MM.1S (cell line): ENCODE measurements at regions not wholly inside any gene's neighbourhood (a gene's known extent, or its start where the extent isn't known, plus 50 kb on each side); places are given as distances from the start of the nearest gene placed in this dataset.

Experiments
- DNase-seq: peaks from one replicate; pipeline ENCODE4 v3.0.0-alpha.2; 2015
- H2AFZ ChIP-seq: fragments of 300-600 bp; sonication (generic); 2 replicates; pipeline ENCODE4 v1.6.0; 2016; ENCODE audit warnings: antibody characterized with exemption, low read length
- H3F3A ChIP-seq: fragments of 300-600 bp; sonication (generic); 2 replicates; pipeline ENCODE4 v1.6.1; 2016; ENCODE audit warnings: mild to moderate bottlenecking, antibody characterized with exemption, low read length, moderate library complexity, mixed read lengths; ENCODE audit not compliant: insufficient read depth
- H3K27ac ChIP-seq: fragments of 300-600 bp; sonication (generic); 2 replicates; pipeline ENCODE4 v1.5.1; 2016; ENCODE audit warnings: mild to moderate bottlenecking, low read length
- H3K27me3 ChIP-seq: fragments of 300-600 bp; sonication (generic); replicated peaks from 2 replicates; pipeline ENCODE4 v1.6.0; 2016; ENCODE audit warnings: low read length; ENCODE audit not compliant: insufficient read depth
- H3K36me3 ChIP-seq: fragments of 300-600 bp; sonication (generic); replicated peaks from 2 replicates; pipeline ENCODE4 v1.6.1; 2016; ENCODE audit warnings: mild to moderate bottlenecking, low read length, mixed read lengths; ENCODE audit not compliant: insufficient read depth
- H3K4me1 ChIP-seq: fragments of 300-600 bp; sonication (generic); 2 replicates; pipeline ENCODE4 v1.6.1; 2016; ENCODE audit warnings: low read length, mixed read lengths
- H3K4me2 ChIP-seq: fragments of 300-600 bp; sonication (generic); 2 replicates; pipeline ENCODE4 v1.6.0; 2016; ENCODE audit warnings: low read depth, low read length
- H3K4me3 ChIP-seq: fragments of 300-600 bp; sonication (generic); 2 replicates; pipeline ENCODE4 v1.5.1; 2016; ENCODE audit warnings: low read length, mixed read lengths
- H3K79me2 ChIP-seq: fragments of 300-600 bp; sonication (generic); 2 replicates; pipeline ENCODE4 v1.6.1; 2016; ENCODE audit warnings: mixed run types, low read length, mixed read lengths
- H3K9ac ChIP-seq: fragments of 300-600 bp; sonication (generic); 2 replicates; pipeline ENCODE4 v1.6.1; 2016; ENCODE audit warnings: low read length, mixed read lengths
- H3K9me2 ChIP-seq: fragments of 300-600 bp; sonication (generic); replicated peaks from 2 replicates; pipeline ENCODE4 v1.6.1; 2016; ENCODE audit warnings: mild to moderate bottlenecking, low read length, mixed read lengths; ENCODE audit not compliant: insufficient read depth
- H3K9me3 ChIP-seq: fragments of 300-600 bp; sonication (generic); replicated peaks from 2 replicates; pipeline ENCODE4 v1.6.1; 2016; ENCODE audit warnings: mild to moderate bottlenecking, low read length, mixed read lengths; ENCODE audit not compliant: insufficient read depth
- H4K20me1 ChIP-seq: fragments of 300-600 bp; sonication (generic); 2 replicates; pipeline ENCODE4 v1.6.1; 2016; ENCODE audit warnings: mild to moderate bottlenecking, low read length, moderate library complexity, mixed read lengths; ENCODE audit not compliant: insufficient read depth
- EZH2 ChIP-seq: fragments of 300-600 bp; sonication (generic); optimal IDR thresholded peaks from 2 replicates; pipeline ENCODE3; 2017; ENCODE audit warnings: low read depth, mild to moderate bottlenecking, antibody characterized with exemption, low read length, mixed read lengths
- EZH2phosphoT487 ChIP-seq: fragments of 300-600 bp; sonication (generic); IDR thresholded peaks from 2 replicates; pipeline ENCODE4 v1.6.1; 2018; ENCODE audit warnings: antibody characterized with exemption, low read length
- TF ChIP-seq, protein P1 (sequence below): fragments of 300-600 bp; sonication (generic); IDR thresholded peaks from 2 replicates; pipeline ENCODE4 v1.5.1; 2016; ENCODE audit warnings: antibody characterized with exemption, low read length, mixed read lengths

DNA sequence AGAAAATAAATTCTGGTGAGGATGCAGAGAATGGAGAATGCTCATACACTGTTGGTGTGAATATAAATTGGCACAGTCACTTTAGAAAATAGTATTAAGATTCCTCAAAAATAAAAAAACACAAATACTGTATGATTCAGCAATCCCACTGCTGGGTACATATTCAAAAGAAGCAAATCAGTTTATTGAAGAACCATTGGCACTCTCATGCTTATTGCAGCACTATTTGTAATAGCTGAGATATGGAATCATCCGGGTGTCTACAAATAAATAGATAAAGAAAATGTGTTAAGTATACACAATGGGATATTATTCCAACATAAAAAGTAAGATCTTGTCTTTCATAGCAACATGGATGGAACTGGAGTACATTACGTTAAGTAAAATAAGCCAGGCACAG, 579.4 kb upstream of the SEL1L start:
- H3K27me3 ChIP-seq, result no peaks in the 10 kb centered on the region
- no peak for DNase-seq
- H3K4me1 ChIP-seq, result no peaks in the 10 kb centered on the region
- no peaks in the 10 kb centered on the region for H4K20me1 ChIP-seq
- H3K9me2 ChIP-seq, result no peaks in the 10 kb centered on the region
- no peaks in the 10 kb centered on the region for H3K36me3 ChIP-seq
- TF ChIP-seq, protein P1, sequence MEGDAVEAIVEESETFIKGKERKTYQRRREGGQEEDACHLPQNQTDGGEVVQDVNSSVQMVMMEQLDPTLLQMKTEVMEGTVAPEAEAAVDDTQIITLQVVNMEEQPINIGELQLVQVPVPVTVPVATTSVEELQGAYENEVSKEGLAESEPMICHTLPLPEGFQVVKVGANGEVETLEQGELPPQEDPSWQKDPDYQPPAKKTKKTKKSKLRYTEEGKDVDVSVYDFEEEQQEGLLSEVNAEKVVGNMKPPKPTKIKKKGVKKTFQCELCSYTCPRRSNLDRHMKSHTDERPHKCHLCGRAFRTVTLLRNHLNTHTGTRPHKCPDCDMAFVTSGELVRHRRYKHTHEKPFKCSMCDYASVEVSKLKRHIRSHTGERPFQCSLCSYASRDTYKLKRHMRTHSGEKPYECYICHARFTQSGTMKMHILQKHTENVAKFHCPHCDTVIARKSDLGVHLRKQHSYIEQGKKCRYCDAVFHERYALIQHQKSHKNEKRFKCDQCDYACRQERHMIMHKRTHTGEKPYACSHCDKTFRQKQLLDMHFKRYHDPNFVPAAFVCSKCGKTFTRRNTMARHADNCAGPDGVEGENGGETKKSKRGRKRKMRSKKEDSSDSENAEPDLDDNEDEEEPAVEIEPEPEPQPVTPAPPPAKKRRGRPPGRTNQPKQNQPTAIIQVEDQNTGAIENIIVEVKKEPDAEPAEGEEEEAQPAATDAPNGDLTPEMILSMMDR, result no peak
- TF ChIP-seq EZH2, result no peak
- no peak for TF ChIP-seq EZH2phosphoT487
- H3K27ac ChIP-seq, result no peak overlapping the region
- H3F3A ChIP-seq, result no peaks in the 10 kb centered on the region
- H3K79me2 ChIP-seq, result no peaks in the 10 kb centered on the region
- H3K4me2 ChIP-seq, result no peak overlapping the region
- no peak overlapping the region for H3K9ac ChIP-seq
- H3K4me3 ChIP-seq, result no peak overlapping the region
- H3K9me3 ChIP-seq, result no peaks in the 10 kb centered on the region
- H2AFZ ChIP-seq, result no peak overlapping the region

DNA sequence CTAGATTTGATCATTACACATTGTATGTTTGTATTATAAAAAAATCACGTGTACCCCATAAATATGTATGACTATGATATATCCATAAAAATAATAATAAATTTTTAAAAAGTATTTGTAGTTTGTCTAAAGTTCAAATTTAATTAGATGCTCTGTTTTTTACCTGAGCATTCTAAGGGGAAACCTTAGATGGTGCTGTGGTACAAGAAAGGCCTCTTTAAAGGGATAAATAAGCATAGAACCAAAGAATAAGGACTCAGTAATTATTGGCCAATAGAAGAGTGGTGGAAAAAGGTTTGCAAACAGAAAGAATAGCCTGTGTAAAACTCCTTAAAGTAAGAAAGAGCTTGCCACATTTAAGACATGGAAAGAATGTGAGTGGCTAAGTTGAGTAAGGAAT, 580.1 kb upstream of the SEL1L start:
- no peak overlapping the region for H2AFZ ChIP-seq
- no peaks in the 10 kb centered on the region for H3K36me3 ChIP-seq
- no peak for DNase-seq
- H3K9ac ChIP-seq, result no peak overlapping the region
- no peaks in the 10 kb centered on the region for H3K79me2 ChIP-seq
- H3K27me3 ChIP-seq, result no peaks in the 10 kb centered on the region
- H3K4me3 ChIP-seq, result no peak overlapping the region
- H4K20me1 ChIP-seq, result no peaks in the 10 kb centered on the region
- no peak for TF ChIP-seq EZH2
- no peak for TF ChIP-seq EZH2phosphoT487
- TF ChIP-seq, protein P1, result no peak
- H3F3A ChIP-seq, result no peaks in the 10 kb centered on the region
- no peaks in the 10 kb centered on the region for H3K4me1 ChIP-seq
- H3K9me3 ChIP-seq, result no peaks in the 10 kb centered on the region
- no peak overlapping the region for H3K4me2 ChIP-seq
- no peak overlapping the region for H3K27ac ChIP-seq
- no peaks in the 10 kb centered on the region for H3K9me2 ChIP-seq

DNA sequence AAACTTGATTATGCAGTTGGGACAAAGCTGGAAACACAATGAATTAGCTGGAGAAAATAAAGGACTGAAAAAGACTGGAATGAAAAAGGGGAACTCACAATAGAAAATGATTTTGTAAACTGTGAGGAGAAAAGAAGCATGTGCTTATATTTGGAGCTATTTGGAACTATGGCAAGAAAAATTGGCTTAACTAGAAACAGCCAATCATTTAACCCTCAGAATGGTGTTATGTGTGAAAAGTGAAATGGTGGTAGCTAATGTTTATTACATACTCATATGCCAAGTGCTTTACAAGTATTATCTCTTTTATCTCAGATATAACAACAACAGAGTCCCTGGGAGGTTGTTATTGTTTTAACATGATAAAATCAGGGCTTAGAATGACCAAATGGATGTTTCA, 583.1 kb upstream of the SEL1L start:
- Histone ChIP-seq H3K79me2 (no peaks in the 10 kb centered on the region), H2AFZ (no peak overlapping the region), H3K4me3 (no peak overlapping the region), H3K9me3 (no peaks in the 10 kb centered on the region), H3F3A (no peaks in the 10 kb centered on the region), H3K36me3 (no peaks in the 10 kb centered on the region), H3K27me3 (no peaks in the 10 kb centered on the region), H3K27ac (no peak overlapping the region), H3K9ac (no peak overlapping the region), H3K4me1 (no peaks in the 10 kb centered on the region), H3K9me2 (no peaks in the 10 kb centered on the region), H4K20me1 (no peaks in the 10 kb centered on the region), H3K4me2 (no peak overlapping the region)
- TF ChIP-seq EZH2phosphoT487, result no peak
- TF ChIP-seq EZH2, result no peak
- TF ChIP-seq, protein P1, result no peak
- DNase-seq, result no peak
